Vagina (tissue), 2 donors: ENCODE measurements at regions not wholly inside any gene's neighbourhood (a gene's known extent, or its start where the extent isn't known, plus 50 kb on each side); places are given as distances from the start of the nearest gene placed in this dataset.
"Not testable (repeated sequence)": the region's sequence is repeated elsewhere in the genome, so short reads cannot be mapped to it uniquely, and the experiment has no call there.

Source experiments
- DNase-seq, 2 donors: peaks; one replicate each; pipeline ENCODE4 v3.0.0-alpha.2; 2017; ENCODE audit errors: extremely low spot score in 2 of 2
- H3K27ac ChIP-seq: fragments of 200-600 bp; sonication (generic); one replicate; pipeline ENCODE4 v1.5.1; 2019
- H3K27me3 ChIP-seq: fragments of 200-600 bp; sonication (generic); one replicate; pipeline ENCODE4 v1.5.1; 2019
- H3K36me3 ChIP-seq, 2 donors: fragments of 200-600 bp; sonication (generic); one replicate each; pipeline ENCODE4 v1.5.1; 2017 to 2019
- H3K4me1 ChIP-seq: fragments of 200-600 bp; sonication (generic); one replicate; pipeline ENCODE4 v1.5.1; 2019
- H3K4me3 ChIP-seq, 2 donors: fragments of 200-600 bp; sonication (generic); 1 replicate in 1 of 2; 2 replicates in 1 of 2; pipeline ENCODE4 v1.5.1; 2016 to 2019
- H3K9me3 ChIP-seq: fragments of 200-600 bp; sonication (generic); one replicate; pipeline ENCODE4 v1.5.1; 2019
- POLR2A ChIP-seq, 2 donors: fragments of 450-650 bp; IDR thresholded peaks; one replicate each; pipeline ENCODE4 v1.6.1; 2017; ENCODE audit warnings: antibody characterized with exemption in 2 of 2, mild to moderate bottlenecking in 2 of 2, moderate library complexity in 2 of 2
- POLR2AphosphoS5 ChIP-seq, 2 donors: sonication (generic); formaldehyde crosslinking; IDR thresholded peaks; one replicate each; pipeline ENCODE4 v1.9.0; 2017; ENCODE audit warnings: antibody characterized with exemption in 2 of 2, mild to moderate bottlenecking in 2 of 2, low read depth in 1 of 2; ENCODE audit not compliant: insufficient read depth in 1 of 2
- intact Hi-C: fragments of 100-400 bp; cut with DNase I; formaldehyde crosslinking; loops from one replicate; pipeline ENCODE4 v1.15.1; 2023
- TF ChIP-seq, protein P1 (sequence below), 3 experiments: fragments of 450-650 bp in 2 of 3; fragments of 200-600 bp in 1 of 3; sonication (generic) in 1 of 3; IDR thresholded peaks; one replicate each; pipeline ENCODE4 v1.5.1; 2017 to 2019; ENCODE audit warnings: antibody characterized with exemption in 3 of 3, mild to moderate bottlenecking in 2 of 3, moderate library complexity in 2 of 3

DNA sequence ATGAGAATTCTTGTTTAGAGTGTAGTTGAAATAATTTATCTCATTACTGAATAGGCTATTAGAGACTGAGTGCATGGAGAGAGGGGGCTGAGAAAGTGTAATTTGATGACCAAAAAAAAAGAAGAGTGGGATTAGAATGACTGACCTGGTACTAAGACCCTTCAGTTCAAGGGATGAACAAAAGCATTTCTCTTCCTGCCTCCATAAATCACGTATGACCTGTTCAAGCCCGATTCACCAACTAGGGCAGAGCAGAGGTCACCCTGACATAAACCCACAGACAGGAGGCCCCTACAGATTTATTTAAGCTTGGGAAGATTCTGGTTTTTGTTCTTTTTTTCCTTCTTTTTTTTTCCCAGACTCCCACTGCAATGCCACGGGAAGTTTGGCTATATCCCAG lies 123.7 kb upstream of the COP1 start:
- Histone ChIP-seq H3K9me3 (no peaks in the 10 kb centered on the region), H3K4me1 (no peaks in the 10 kb centered on the region), H3K4me3 (no peak overlapping the region), H3K36me3 (no peaks in the 10 kb centered on the region), H3K27me3 (no peaks in the 10 kb centered on the region), H3K27ac (no peak overlapping the region)
- TF ChIP-seq POLR2AphosphoS5 (IDR thresholded peaks at IDR 0.05; ENCODE audit: insufficient read depth in 1 of 2, low read depth in 1 of 2): no peak
- TF ChIP-seq POLR2A (IDR thresholded peaks at IDR 0.05): no peak
- TF ChIP-seq, protein P1, sequence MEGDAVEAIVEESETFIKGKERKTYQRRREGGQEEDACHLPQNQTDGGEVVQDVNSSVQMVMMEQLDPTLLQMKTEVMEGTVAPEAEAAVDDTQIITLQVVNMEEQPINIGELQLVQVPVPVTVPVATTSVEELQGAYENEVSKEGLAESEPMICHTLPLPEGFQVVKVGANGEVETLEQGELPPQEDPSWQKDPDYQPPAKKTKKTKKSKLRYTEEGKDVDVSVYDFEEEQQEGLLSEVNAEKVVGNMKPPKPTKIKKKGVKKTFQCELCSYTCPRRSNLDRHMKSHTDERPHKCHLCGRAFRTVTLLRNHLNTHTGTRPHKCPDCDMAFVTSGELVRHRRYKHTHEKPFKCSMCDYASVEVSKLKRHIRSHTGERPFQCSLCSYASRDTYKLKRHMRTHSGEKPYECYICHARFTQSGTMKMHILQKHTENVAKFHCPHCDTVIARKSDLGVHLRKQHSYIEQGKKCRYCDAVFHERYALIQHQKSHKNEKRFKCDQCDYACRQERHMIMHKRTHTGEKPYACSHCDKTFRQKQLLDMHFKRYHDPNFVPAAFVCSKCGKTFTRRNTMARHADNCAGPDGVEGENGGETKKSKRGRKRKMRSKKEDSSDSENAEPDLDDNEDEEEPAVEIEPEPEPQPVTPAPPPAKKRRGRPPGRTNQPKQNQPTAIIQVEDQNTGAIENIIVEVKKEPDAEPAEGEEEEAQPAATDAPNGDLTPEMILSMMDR (IDR thresholded peaks at IDR 0.05): no peak
- intact Hi-C loops: no loop called here
- no peak for DNase-seq

DNA sequence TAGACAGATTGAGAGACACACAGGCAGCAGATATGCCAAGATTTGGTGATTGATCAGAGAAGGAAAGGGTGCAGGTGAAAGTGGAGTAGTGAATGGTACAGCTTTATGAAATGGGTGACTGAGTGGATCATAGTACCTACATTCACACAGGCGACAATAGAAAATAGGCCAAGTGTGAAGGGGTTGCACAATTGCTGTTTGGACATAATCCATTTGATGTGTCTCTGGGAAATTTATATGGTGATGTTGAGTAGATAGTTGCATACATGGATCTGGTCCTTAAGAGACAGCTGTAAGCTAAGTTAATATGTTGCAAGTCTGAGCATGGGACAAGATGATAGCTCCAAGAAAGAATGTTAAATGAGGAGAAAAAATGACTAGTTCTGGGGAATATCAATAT lies 118.6 kb upstream of the COP1 start:
- Histone ChIP-seq H3K36me3 (no peaks in the 10 kb centered on the region), H3K4me1 (no peaks in the 10 kb centered on the region), H3K9me3 (no peaks in the 10 kb centered on the region), H3K4me3 (no peak overlapping the region), H3K27me3 (no peaks in the 10 kb centered on the region), H3K27ac (no peak overlapping the region)
- intact Hi-C loops: no loop called here
- no peak for DNase-seq
- no peak for TF ChIP-seq POLR2A (IDR thresholded peaks at IDR 0.05)
- TF ChIP-seq, protein P1 (IDR thresholded peaks at IDR 0.05): no peak
- TF ChIP-seq POLR2AphosphoS5 (IDR thresholded peaks at IDR 0.05; ENCODE audit: insufficient read depth in 1 of 2, low read depth in 1 of 2): no peak

DNA sequence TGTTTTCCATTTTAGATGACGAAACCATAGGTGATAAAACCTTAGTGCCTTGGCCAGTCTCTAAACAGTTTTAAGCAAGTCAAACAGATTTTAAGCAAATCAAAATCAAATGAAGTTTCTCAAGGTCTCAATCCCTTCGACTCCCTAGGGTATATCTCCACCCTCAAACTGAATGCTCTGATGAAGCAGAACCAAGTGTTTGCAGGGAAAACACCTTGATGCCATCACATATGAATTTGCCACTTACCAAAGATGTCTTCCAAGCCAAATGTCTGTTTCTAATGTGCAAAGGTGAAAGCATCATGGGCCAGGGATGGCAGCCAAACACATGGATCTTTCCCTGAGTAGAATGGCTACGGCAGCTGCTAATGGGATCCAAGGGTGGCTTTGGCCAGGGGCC lies 116.4 kb upstream of the COP1 start:
- Histone ChIP-seq H3K27ac (no peak overlapping the region), H3K9me3 (no peaks in the 10 kb centered on the region), H3K4me3 (no peak overlapping the region), H3K4me1 (no peaks in the 10 kb centered on the region), H3K27me3 (no peaks in the 10 kb centered on the region), H3K36me3 (no peaks in the 10 kb centered on the region)
- intact Hi-C loops: no loop called here
- TF ChIP-seq POLR2A (IDR thresholded peaks at IDR 0.05) (no peak), POLR2AphosphoS5 (IDR thresholded peaks at IDR 0.05; ENCODE audit: insufficient read depth in 1 of 2, low read depth in 1 of 2) (no peak)
- TF ChIP-seq, protein P1 (IDR thresholded peaks at IDR 0.05): no peak
- no peak for DNase-seq

DNA sequence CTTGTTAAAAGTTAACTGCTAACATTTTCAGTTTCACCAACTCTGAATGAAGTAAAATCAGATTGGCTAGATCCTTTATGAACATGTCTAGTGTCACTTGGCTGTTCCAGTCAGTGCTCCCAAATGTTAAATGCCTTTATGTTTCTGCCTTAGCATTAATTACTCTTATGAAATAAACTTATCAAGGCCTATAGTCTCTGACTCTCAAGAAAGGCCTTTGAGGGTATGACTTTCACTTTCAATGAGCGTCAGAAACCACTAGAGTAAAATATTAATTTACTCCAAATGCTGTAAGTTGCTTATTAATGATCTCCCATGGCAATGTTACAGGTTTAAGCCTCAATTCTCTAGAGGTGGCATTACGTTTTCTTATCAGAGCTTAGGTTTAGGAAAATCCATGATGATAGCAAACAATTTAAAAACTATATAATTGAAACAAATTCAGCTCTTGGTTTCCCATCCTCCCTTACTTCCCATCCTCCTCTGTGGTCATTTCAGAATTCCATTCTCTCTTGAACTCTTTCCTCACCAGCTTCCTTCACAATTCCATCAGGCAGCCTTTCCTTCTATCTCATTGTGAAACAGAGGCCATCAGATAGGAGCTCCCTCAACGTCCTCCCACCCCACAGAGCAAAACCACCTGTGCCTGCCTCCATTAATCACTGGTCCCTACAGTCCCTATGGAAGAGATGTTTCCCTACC lies 108.6 kb upstream of the COP1 start:
- no peak overlapping the region for H3K4me3 ChIP-seq
- H3K27me3 ChIP-seq: no peaks in the 10 kb centered on the region
- H3K4me1 ChIP-seq: no peaks in the 10 kb centered on the region
- intact Hi-C loops: no loop called here
- no peak for DNase-seq
- H3K36me3 ChIP-seq: no peaks in the 10 kb centered on the region
- H3K27ac ChIP-seq: no peak overlapping the region
- no peaks in the 10 kb centered on the region for H3K9me3 ChIP-seq
- TF ChIP-seq POLR2A (IDR thresholded peaks at IDR 0.05): no peak
- TF ChIP-seq, protein P1 (IDR thresholded peaks at IDR 0.05): no peak
- TF ChIP-seq POLR2AphosphoS5 (IDR thresholded peaks at IDR 0.05; ENCODE audit: insufficient read depth in 1 of 2, low read depth in 1 of 2): no peak

DNA sequence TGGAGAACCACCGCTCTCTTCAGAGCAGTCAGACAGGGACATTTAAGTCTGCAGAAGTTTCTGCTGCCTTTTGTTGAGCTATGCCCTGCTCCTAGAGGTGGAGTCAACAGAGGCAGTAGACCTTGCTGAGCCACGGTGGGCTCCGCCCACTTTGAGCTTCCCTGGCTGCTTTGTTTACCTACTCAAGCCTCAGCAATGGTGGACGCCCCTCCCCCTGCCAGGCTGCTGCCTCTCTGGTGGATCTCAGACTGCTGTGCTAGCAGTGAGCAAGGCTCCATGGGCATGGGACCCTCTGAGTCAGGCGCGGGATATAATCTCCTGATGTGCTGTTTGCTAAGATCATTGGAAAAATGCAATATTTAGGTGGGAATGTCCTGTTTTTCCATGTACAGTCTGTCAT lies 89.5 kb upstream of the COP1 start:
- H3K27ac ChIP-seq, intact Hi-C loops, H3K9me3 ChIP-seq, DNase-seq, H3K4me1 ChIP-seq, H3K4me3 ChIP-seq, H3K27me3 ChIP-seq, H3K36me3 ChIP-seq: not testable (repeated sequence)
